ENCODE measurements at regions not wholly inside any gene's neighbourhood (a gene's known extent, or its start where the extent isn't known, plus 50 kb on each side); places are given as distances from the start of the nearest gene placed in this dataset.

- no peak for TF ChIP-seq CTCF (conservative IDR thresholded peaks at IDR 0.05; ENCODE audit: control insufficient read depth, insufficient read depth, low read depth, low read length)
- DNase-seq (ENCODE audit: low read depth): no peak
- no peak overlapping the region for H3K4me3 ChIP-seq (ENCODE audit: control insufficient read depth, low read depth, low read length)
These were observed 53.9 kb upstream of the ADRA2C start for GRCh38 chr4:3712112-3712805.

GRCh38 chr4:3711183-3712111 is 54.7 kb upstream of the ADRA2C start:
- no peak for TF ChIP-seq CTCF (conservative IDR thresholded peaks at IDR 0.05; ENCODE audit: control insufficient read depth, insufficient read depth, low read depth, low read length)
- no peak for DNase-seq (ENCODE audit: low read depth)

DNA sequence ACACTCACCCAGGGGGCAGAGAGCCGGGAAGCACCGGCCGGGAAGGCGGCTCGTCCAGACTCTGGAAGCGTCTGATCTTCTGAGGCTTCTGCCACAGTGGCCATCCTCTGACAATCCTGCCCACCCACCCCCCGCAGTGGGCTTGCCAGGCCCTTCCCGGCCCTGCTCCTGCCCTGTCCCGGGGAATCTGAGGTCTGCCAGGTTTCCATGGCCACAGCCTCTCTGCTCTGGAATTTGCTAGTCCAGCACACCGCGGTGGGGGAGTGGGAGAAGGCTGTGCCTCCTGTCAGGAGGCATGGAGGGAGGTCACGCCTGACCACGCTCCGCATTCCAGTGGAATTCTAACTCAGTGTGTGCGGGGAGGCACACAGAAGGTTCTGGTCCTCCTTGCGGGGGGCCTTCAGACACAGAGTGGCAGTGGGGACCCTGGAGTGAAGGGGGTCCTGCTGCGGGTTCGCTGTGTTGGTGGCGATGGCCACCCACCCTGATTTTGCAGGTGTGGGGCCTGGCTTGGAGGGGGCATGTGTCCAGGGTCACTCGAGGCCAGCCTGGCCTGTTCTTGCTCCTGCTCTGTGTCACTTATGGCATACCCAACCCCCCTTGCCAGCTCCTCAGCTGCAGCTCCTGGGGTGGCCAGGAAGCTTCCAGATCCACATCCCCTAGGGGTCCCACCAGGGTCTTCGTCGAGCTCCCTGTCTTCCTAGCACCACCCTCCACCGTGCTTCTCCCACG is 55.6 kb upstream of the ADRA2C start:
- DNase-seq (ENCODE audit: low read depth): no peak
- H3K4me3 ChIP-seq (ENCODE audit: control insufficient read depth, low read depth, low read length): no peak overlapping the region
- no peak for TF ChIP-seq CTCF (conservative IDR thresholded peaks at IDR 0.05; ENCODE audit: control insufficient read depth, insufficient read depth, low read depth, low read length)

More at GRCh38 chr4:3711183-3712111, 54.7 kb upstream of the ADRA2C start:
- H3K4me3 ChIP-seq (ENCODE audit: control insufficient read depth, low read depth, low read length): no peak overlapping the region

DNA sequence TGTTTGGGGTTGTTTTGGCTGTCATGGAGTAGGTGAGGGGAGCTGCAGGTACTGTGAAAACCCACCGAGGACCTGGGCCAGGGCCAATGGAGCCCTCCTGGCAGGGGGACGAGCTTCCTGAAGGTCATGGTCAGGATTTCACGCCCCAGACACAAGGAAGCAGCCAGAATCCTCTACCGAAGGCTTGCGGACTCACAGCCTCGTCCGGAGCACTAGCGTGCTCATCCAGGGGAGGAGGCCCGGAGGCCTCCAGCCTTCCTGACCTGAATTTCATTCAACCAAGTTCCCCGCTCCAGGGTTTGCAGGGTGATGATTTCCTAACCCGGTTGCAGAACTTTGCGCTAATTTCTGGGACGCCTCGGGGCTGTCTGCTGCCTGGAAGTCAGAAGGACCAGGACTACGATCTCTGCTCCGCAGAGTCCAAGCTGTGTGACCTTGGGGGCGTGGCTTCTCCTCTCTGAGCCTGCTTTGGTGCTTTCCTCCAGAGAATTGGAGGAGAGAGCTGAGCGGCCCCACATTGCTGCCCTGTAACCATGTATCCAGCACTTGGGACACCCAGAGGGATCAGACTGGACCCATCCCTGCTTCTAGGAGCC is 56.2 kb upstream of the ADRA2C start:
- no peak overlapping the region for H3K4me3 ChIP-seq (ENCODE audit: control insufficient read depth, low read depth, low read length)
- DNase-seq (ENCODE audit: low read depth): no peak
- TF ChIP-seq CTCF (conservative IDR thresholded peaks at IDR 0.05; ENCODE audit: control insufficient read depth, insufficient read depth, low read depth, low read length): no peak

DNA sequence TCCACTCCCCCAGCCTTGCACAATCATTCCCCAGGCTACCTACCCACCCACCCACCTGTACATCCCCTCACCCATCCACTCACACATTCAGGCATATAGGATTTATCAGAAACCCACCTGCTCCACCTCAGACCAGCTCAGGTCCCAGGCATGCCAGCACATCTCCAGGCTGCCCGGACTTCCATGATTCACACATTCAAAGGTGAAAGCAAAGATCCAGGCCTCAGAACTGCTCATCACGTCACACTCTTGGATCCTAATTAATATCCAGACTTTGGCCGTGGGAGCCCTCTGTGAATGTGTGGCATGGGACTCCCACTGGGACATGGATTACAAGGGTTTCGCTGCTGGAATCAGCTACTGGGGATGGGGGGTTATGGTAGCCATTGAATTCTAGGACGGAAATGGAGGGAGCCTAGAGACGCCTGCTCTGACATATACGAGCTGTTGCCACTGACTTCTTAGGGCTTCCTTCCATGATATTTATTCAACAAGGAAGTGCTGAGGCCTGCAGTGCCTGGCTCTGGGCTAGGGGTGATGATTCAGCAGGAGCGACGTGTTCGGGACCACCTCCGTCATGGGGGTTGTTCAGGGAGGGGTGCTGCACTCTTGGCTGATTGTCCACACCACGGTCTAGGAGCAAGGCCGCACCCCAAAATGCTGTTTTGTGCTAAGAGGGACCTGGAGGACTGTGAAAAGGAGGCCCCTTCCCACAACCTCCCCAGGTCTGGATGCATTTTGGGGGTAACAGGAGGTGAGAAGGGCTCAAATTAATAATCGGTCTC is 56.9 kb upstream of the ADRA2C start:
- TF ChIP-seq CTCF (conservative IDR thresholded peaks at IDR 0.05; ENCODE audit: control insufficient read depth, insufficient read depth, low read depth, low read length): no peak
- H3K4me3 ChIP-seq (ENCODE audit: control insufficient read depth, low read depth, low read length): no peak overlapping the region
- no peak for DNase-seq (ENCODE audit: low read depth)

Measured in fibroblast of mammary gland (primary cell).